ENCODE measurements at regions not wholly inside any gene's neighbourhood (a gene's known extent, or its start where the extent isn't known, plus 50 kb on each side); places are given as distances from the start of the nearest gene placed in this dataset.
"Not testable (repeated sequence)": the region's sequence is repeated elsewhere in the genome, so short reads cannot be mapped to it uniquely, and the experiment has no call there.

- no peak for DNase-seq
Observed at GRCh38 chr4:164531336-164531735, 222.6 kb upstream of the SMIM31 start.

GRCh38 chr4:164536814-164537213 lies 217.1 kb upstream of the SMIM31 start:
- DNase-seq: no peak

- DNase-seq: no peak
Observed at GRCh38 chr4:164538097-164538496, 215.8 kb upstream of the SMIM31 start.

GRCh38 chr4:164540987-164541386 lies 212.9 kb upstream of the SMIM31 start:
- no peak for DNase-seq

GRCh38 chr4:164542431-164542830 lies 211.5 kb upstream of the SMIM31 start:
- DNase-seq: no peak

GRCh38 chr4:164550989-164551712 lies 202.8 kb upstream of the SMIM31 start:
- no peak for DNase-seq

GRCh38 chr4:164551713-164552040 lies 202.3 kb upstream of the SMIM31 start:
- no peak for DNase-seq

- DNase-seq: no peak
Observed at GRCh38 chr4:164571593-164572390, 182.1 kb upstream of the SMIM31 start.

- DNase-seq: no peak
Observed at GRCh38 chr4:164572877-164573279, 181.1 kb upstream of the SMIM31 start.

- no peak for DNase-seq
Observed at GRCh38 chr4:164575861-164576260, 178.1 kb upstream of the SMIM31 start.

GRCh38 chr4:164579270-164579942 lies 174.5 kb upstream of the SMIM31 start:
- no peak for DNase-seq

GRCh38 chr4:164591666-164592065 lies 162.3 kb upstream of the SMIM31 start:
- no peak for DNase-seq

- no peak for DNase-seq
Observed at GRCh38 chr4:164595751-164596150, 158.2 kb upstream of the SMIM31 start.

GRCh38 chr4:164596318-164596878 lies 157.5 kb upstream of the SMIM31 start:
- DNase-seq: no peak

GRCh38 chr4:164596927-164597326 lies 157.0 kb upstream of the SMIM31 start:
- DNase-seq: no peak

- no peak for DNase-seq
Observed at GRCh38 chr4:164601653-164602052, 152.3 kb upstream of the SMIM31 start.

- not testable (repeated sequence) for DNase-seq
Observed at GRCh38 chr4:164605791-164606190, 148.1 kb upstream of the SMIM31 start.

GRCh38 chr4:164606478-164606877 lies 147.5 kb upstream of the SMIM31 start:
- DNase-seq: no peak

GRCh38 chr4:164613256-164613655 lies 140.7 kb upstream of the SMIM31 start:
- no peak for DNase-seq

GRCh38 chr4:164613792-164614191 lies 140.1 kb upstream of the SMIM31 start:
- no peak for DNase-seq

GRCh38 chr4:164614329-164614728 lies 139.6 kb upstream of the SMIM31 start:
- DNase-seq: no peak

- no peak for DNase-seq
Observed at GRCh38 chr4:164614999-164615398, 138.9 kb upstream of the SMIM31 start.

- no peak for DNase-seq
Observed at GRCh38 chr4:164615964-164616363, 138.0 kb upstream of the SMIM31 start.

GRCh38 chr4:164616961-164617360 lies 137.0 kb upstream of the SMIM31 start:
- DNase-seq: no peak
